ENCODE measurements at regions not wholly inside any gene's neighbourhood (a gene's known extent, or its start where the extent isn't known, plus 50 kb on each side); places are given as distances from the start of the nearest gene placed in this dataset.

GRCh38 chr7:40986351-40986873, 716.5 kb downstream of the INHBA start:
- TF ChIP-seq, protein P1, sequence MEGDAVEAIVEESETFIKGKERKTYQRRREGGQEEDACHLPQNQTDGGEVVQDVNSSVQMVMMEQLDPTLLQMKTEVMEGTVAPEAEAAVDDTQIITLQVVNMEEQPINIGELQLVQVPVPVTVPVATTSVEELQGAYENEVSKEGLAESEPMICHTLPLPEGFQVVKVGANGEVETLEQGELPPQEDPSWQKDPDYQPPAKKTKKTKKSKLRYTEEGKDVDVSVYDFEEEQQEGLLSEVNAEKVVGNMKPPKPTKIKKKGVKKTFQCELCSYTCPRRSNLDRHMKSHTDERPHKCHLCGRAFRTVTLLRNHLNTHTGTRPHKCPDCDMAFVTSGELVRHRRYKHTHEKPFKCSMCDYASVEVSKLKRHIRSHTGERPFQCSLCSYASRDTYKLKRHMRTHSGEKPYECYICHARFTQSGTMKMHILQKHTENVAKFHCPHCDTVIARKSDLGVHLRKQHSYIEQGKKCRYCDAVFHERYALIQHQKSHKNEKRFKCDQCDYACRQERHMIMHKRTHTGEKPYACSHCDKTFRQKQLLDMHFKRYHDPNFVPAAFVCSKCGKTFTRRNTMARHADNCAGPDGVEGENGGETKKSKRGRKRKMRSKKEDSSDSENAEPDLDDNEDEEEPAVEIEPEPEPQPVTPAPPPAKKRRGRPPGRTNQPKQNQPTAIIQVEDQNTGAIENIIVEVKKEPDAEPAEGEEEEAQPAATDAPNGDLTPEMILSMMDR (IDR thresholded peaks at IDR 0.05): no peak
- TF ChIP-seq POLR2AphosphoS5 (IDR thresholded peaks at IDR 0.05) (no peak), POLR2A (IDR thresholded peaks at IDR 0.05) (no peak), EP300 (IDR thresholded peaks at IDR 0.05) (no peak)

Measured in suprapubic skin (tissue), 4 donors.